ENCODE measurements at regions not wholly inside any gene's neighbourhood (a gene's known extent, or its start where the extent isn't known, plus 50 kb on each side); places are given as distances from the start of the nearest gene placed in this dataset.

DNA sequence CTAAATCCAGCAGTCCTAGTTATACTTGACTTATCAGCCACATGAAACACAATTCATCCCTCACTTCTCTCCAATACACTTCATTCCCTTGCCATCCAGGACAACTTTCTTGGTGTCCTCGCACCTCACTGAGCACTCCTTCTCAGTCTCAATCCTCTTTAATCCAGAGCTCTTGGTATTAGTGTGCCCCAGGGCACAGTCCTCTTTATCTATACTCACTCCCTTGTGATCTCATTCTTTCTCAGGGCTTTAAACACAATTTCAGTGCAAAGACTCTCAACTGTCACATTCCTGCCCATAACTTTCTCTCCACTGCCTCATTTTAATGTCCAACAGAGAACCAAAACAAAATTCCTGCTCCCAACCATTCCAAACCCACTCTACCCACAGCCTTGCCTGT lies 60.8 kb upstream of the SPOPL start:
- TF ChIP-seq CTCF (IDR thresholded peaks at IDR 0.05; ENCODE audit: borderline replicate concordance, extremely low read depth, insufficient read depth), result no peak
- H3K9ac ChIP-seq (ENCODE audit: low read length in 3 of 3), result no peak overlapping the region
- intact Hi-C loops (cut with DNase I), result no loop called here
- DNase-seq (no peak), FAIRE-seq (no peak)
- no peak overlapping the region for H3K27ac ChIP-seq (ENCODE audit: low read depth in 2 of 2, low read length in 2 of 2)
- H3K27me3 ChIP-seq (ENCODE audit: control insufficient read depth, insufficient read depth, low read length), result no peaks in the 10 kb centered on the region
- H3K36me3 ChIP-seq (ENCODE audit: control insufficient read depth in 2 of 3, insufficient read depth in 3 of 3, low read length in 3 of 3), result no peaks in the 10 kb centered on the region
- H3K4me3 ChIP-seq (ENCODE audit: low read length in 3 of 3), result no peak overlapping the region
- no peaks in the 10 kb centered on the region for H3K9me3 ChIP-seq (ENCODE audit: control insufficient read depth in 2 of 3, insufficient read depth in 1 of 3, low read length in 3 of 3)
- H3K4me1 ChIP-seq (ENCODE audit: control insufficient read depth in 2 of 3, insufficient read depth in 2 of 3, low read depth in 1 of 3, low read length in 3 of 3), result no peaks in the 10 kb centered on the region

- no peak overlapping the region for H3K4me3 ChIP-seq (ENCODE audit: low read length in 3 of 3)
- no peaks in the 10 kb centered on the region for H3K4me1 ChIP-seq (ENCODE audit: control insufficient read depth in 2 of 3, insufficient read depth in 2 of 3, low read depth in 1 of 3, low read length in 3 of 3)
- H3K27me3 ChIP-seq (ENCODE audit: control insufficient read depth, insufficient read depth, low read length), result no peaks in the 10 kb centered on the region
- no peak overlapping the region for H3K9ac ChIP-seq (ENCODE audit: low read length in 3 of 3)
- intact Hi-C loops (cut with DNase I), result no loop called here
- TF ChIP-seq CTCF (IDR thresholded peaks at IDR 0.05; ENCODE audit: borderline replicate concordance, extremely low read depth, insufficient read depth), result no peak
- H3K36me3 ChIP-seq (ENCODE audit: control insufficient read depth in 2 of 3, insufficient read depth in 3 of 3, low read length in 3 of 3), result no peaks in the 10 kb centered on the region
- FAIRE-seq (no peak), DNase-seq (no peak)
- no peak overlapping the region for H3K27ac ChIP-seq (ENCODE audit: low read depth in 2 of 2, low read length in 2 of 2)
- no peaks in the 10 kb centered on the region for H3K9me3 ChIP-seq (ENCODE audit: control insufficient read depth in 2 of 3, insufficient read depth in 1 of 3, low read length in 3 of 3)
Observed at GRCh38 chr2:138441916-138442315, 59.7 kb upstream of the SPOPL start.

- H3K4me1 ChIP-seq (ENCODE audit: control insufficient read depth in 2 of 3, insufficient read depth in 2 of 3, low read depth in 1 of 3, low read length in 3 of 3), result no peaks in the 10 kb centered on the region
- DNase-seq (no peak), FAIRE-seq (no peak)
- H3K27ac ChIP-seq (ENCODE audit: low read depth in 2 of 2, low read length in 2 of 2), result no peak overlapping the region
- H3K27me3 ChIP-seq (ENCODE audit: control insufficient read depth, insufficient read depth, low read length), result no peaks in the 10 kb centered on the region
- intact Hi-C loops (cut with DNase I), result no loop called here
- TF ChIP-seq CTCF (IDR thresholded peaks at IDR 0.05; ENCODE audit: borderline replicate concordance, extremely low read depth, insufficient read depth), result no peak
- H3K9ac ChIP-seq (ENCODE audit: low read length in 3 of 3), result no peak overlapping the region
- H3K9me3 ChIP-seq (ENCODE audit: control insufficient read depth in 2 of 3, insufficient read depth in 1 of 3, low read length in 3 of 3), result no peaks in the 10 kb centered on the region
- H3K4me3 ChIP-seq (ENCODE audit: low read length in 3 of 3), result no peak overlapping the region
- no peaks in the 10 kb centered on the region for H3K36me3 ChIP-seq (ENCODE audit: control insufficient read depth in 2 of 3, insufficient read depth in 3 of 3, low read length in 3 of 3)
Observed at GRCh38 chr2:138444411-138444810, 57.2 kb upstream of the SPOPL start.

- Histone ChIP-seq H3K4me3 (ENCODE audit: low read length in 3 of 3) (no peak overlapping the region), H3K9me3 (ENCODE audit: control insufficient read depth in 2 of 3, insufficient read depth in 1 of 3, low read length in 3 of 3) (no peaks in the 10 kb centered on the region), H3K36me3 (ENCODE audit: control insufficient read depth in 2 of 3, insufficient read depth in 3 of 3, low read length in 3 of 3) (no peaks in the 10 kb centered on the region), H3K4me1 (ENCODE audit: control insufficient read depth in 2 of 3, insufficient read depth in 2 of 3, low read depth in 1 of 3, low read length in 3 of 3) (no peaks in the 10 kb centered on the region), H3K27ac (ENCODE audit: low read depth in 2 of 2, low read length in 2 of 2) (no peak overlapping the region), H3K27me3 (ENCODE audit: control insufficient read depth, insufficient read depth, low read length) (no peaks in the 10 kb centered on the region), H3K9ac (ENCODE audit: low read length in 3 of 3) (no peak overlapping the region)
- no peak for TF ChIP-seq CTCF (IDR thresholded peaks at IDR 0.05; ENCODE audit: borderline replicate concordance, extremely low read depth, insufficient read depth)
- intact Hi-C loops (cut with DNase I), result no loop called here
- no peak for FAIRE-seq
- no peak for DNase-seq
Observed at GRCh38 chr2:138445227-138445626, 56.3 kb upstream of the SPOPL start.
